ENCODE measurements at regions not wholly inside any gene's neighbourhood (a gene's known extent, or its start where the extent isn't known, plus 50 kb on each side); places are given as distances from the start of the nearest gene placed in this dataset.

DNA sequence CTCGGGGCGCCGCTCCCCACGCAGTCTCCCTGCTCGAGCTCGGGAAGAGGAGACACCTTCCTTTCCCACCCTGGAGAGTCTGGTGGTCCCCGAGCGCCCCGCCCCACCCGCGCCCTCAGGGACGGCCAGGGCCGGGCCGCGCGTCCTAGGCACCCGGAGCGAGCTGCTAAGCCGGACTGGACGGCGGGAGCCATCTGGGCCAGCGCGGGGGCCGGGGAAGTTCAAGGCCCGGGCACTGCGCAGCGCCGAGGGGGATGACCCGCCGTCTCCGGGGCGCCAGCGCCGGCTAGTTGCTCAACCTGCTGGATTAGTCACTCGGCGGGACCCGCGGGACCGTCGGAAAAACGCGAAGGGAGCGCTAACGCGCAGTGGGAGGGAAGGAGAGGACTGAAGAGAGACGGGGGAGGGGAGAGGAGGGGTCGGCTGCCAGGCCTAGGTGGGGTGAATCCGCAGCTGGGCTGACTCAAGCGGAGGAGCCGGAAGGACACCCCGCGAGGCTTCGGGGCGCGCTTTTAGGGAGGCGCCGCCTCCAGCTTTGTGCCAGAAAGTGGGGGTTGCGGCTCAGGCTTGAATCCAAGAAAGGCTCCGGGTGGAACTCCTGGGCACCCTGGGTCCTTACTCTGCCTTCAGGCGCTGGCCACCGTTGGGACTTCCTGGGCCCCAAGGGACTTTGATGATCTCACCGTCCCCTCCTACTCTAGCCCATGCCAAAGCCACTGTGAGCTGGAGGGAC is 75.7 kb upstream of the FOXP4 start:
- no peaks in the 10 kb centered on the region for H3K36me3 Mint-ChIP-seq
- peaks cover 57 to 73% of the 10 kb centered on the region in 2 donors for H3K27me3 Mint-ChIP-seq
- H3K27me3 ChIP-seq (replicated peaks in 1 of 2; ENCODE audit: control insufficient read depth in 2 of 2, extremely low read depth in 1 of 2, insufficient read depth in 2 of 2, low read length in 1 of 2), result peaks cover 3 to 71% of the 10 kb centered on the region in 2 experiments
- WGBS (ENCODE audit: insufficient coverage), result 10% methylated on average over 55 of the region's 62 CpGs
- H3K27ac ChIP-seq (ENCODE audit: low read length), result no peak overlapping the region
- peak overlapping the region; percentile 5 to 67 for H3K4me3 ChIP-seq (ENCODE audit: control insufficient read depth in 1 of 2, extremely low read depth in 1 of 2, low read length in 1 of 2)
- POLR2A ChIA-PET, result no interaction called here
- no peak for DNase-seq
- H3K4me3 Mint-ChIP-seq, result peak overlapping the region; percentile 61 to 66 (median 64)
- no peaks in the 10 kb centered on the region for H3K9me3 Mint-ChIP-seq
- no peaks in the 10 kb centered on the region for H3K9me3 ChIP-seq
- no peaks in the 10 kb centered on the region for H3K36me3 ChIP-seq (ENCODE audit: control insufficient read depth in 2 of 2, extremely low read depth in 1 of 2, insufficient read depth in 1 of 2, low read length in 1 of 2)
- H3K4me1 ChIP-seq (ENCODE audit: control insufficient read depth in 1 of 2, extremely low read depth in 1 of 2, insufficient read depth in 2 of 2, low read length in 2 of 2), result peaks cover 2 to 13% of the 10 kb centered on the region in 2 experiments
- H3K4me1 Mint-ChIP-seq, result peaks cover 6 to 12% (median 7%) of the 10 kb centered on the region in 3 donors
- ATAC-seq (replicated peaks in 1 of 4), result peak in 3 of 4 experiments; percentile 14 to 46 (median 19)
- H3K27ac Mint-ChIP-seq, result no peak overlapping the region
- CTCF ChIA-PET, result no interaction called here

DNA sequence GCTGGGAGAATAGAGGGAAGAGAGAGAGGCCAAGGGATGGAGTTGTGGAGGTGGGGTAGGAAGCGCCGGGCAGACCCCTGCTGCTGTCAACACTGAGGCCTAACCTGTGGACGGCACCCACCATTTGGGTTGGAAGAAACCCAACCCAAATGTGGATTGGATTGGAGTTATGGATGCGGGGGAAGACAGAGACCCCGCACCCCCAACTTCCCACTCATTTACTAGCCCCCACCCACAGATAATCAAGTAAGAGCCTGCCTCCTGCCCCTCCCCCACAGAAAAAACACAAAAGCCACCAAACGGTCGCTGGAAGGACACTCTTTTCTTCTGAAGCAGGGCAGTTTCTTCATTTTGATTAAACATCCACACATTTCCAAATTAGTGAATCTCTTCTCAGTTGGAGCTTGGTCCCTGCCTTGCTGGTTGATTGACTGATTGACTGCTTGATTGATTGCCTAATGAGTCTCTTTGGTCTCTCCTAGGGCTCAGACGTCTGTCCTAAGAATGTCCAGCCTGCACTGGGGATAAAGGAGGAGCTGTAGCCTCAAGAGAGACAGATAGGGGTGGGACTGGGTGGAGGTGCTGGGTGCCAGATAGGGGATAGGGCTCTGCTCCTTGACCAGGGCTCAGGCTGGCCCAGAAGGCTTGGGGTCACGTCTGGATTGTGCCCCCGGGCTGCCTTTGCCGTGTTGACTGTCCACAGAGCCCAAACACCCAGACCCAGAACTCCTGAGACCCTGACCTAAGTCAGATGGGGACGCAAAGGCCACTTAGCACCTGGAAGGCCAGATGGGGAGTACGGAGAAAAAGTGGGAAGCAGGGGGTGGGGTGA is 74.9 kb upstream of the FOXP4 start:
- Mint-ChIP-seq H3K9me3 (no peaks in the 10 kb centered on the region), H3K27me3 (peaks cover 53 to 69% of the 10 kb centered on the region in 2 donors), H3K36me3 (no peaks in the 10 kb centered on the region), H3K4me3 (peak overlapping the region in 1 of 3 donors; percentile 21), H3K4me1 (peaks cover 6 to 12% (median 7%) of the 10 kb centered on the region in 3 donors), H3K27ac (no peak overlapping the region)
- Histone ChIP-seq H3K4me3 (ENCODE audit: control insufficient read depth in 1 of 2, extremely low read depth in 1 of 2, low read length in 1 of 2) (no peak overlapping the region), H3K27me3 (replicated peaks in 1 of 2; ENCODE audit: control insufficient read depth in 2 of 2, extremely low read depth in 1 of 2, insufficient read depth in 2 of 2, low read length in 1 of 2) (peaks cover 3 to 68% of the 10 kb centered on the region in 2 experiments), H3K36me3 (ENCODE audit: control insufficient read depth in 2 of 2, extremely low read depth in 1 of 2, insufficient read depth in 1 of 2, low read length in 1 of 2) (no peaks in the 10 kb centered on the region), H3K9me3 (no peaks in the 10 kb centered on the region), H3K4me1 (ENCODE audit: control insufficient read depth in 1 of 2, extremely low read depth in 1 of 2, insufficient read depth in 2 of 2, low read length in 2 of 2) (peaks cover 2 to 13% of the 10 kb centered on the region in 2 experiments), H3K27ac (ENCODE audit: low read length) (no peak overlapping the region)
- POLR2A ChIA-PET, result no interaction called here
- CTCF ChIA-PET, result no interaction called here
- whole genome bisulfite sequencing (ENCODE audit: insufficient coverage), result 81% methylated on average over 3 of the region's 13 CpGs
- no peak for DNase-seq
- no peak for ATAC-seq (replicated peaks in 1 of 4)

DNA sequence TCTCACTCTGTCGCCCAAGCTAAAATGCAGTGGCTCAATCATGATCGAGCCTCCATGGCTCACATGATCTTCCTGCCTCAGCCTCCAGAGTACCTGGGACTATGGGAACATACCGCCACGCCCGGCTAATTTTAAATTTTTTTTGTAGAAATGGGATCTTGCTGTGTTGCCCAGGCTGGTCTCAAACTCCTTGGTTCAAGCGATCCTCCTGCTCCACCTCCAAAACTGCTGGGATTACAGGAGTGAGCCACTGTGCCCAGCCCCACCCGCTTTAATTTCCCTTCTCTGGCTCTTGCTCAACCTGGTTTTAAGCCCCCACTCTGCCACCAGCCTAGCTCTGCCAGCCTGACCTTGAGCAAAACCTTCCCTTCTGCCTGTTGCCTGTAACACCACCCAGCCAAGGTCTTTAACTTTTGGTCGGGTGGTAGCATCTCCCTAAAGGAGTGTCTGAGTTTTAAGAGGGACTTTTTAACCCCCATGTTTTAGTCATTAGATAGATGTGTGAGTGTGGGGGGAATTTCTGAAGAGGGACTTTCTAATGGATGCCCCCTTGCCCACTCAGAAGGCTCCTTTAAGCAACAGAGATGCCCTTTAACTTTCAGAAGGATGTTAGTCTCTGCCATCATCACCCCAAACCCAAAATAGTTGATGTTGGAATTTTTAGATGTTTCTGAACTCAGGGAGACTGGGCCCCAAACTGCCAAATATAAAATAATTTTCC is 71.8 kb upstream of the FOXP4 start:
- peaks cover 57 to 58% of the 10 kb centered on the region in 2 donors for H3K27me3 Mint-ChIP-seq
- H3K9me3 Mint-ChIP-seq, result no peaks in the 10 kb centered on the region
- H3K27ac Mint-ChIP-seq, result no peak overlapping the region
- CTCF ChIA-PET, result no interaction called here
- no peak overlapping the region for H3K27ac ChIP-seq (ENCODE audit: low read length)
- no peak overlapping the region for H3K4me3 Mint-ChIP-seq
- peaks cover 7 to 14% (median 8%) of the 10 kb centered on the region in 3 donors for H3K4me1 Mint-ChIP-seq
- no CpG with 5 or more reads among the region's 8 CpGs for WGBS (ENCODE audit: insufficient coverage)
- ATAC-seq (replicated peaks in 1 of 4), result no peak
- peaks cover 2 to 13% of the 10 kb centered on the region in 2 experiments for H3K4me1 ChIP-seq (ENCODE audit: control insufficient read depth in 1 of 2, extremely low read depth in 1 of 2, insufficient read depth in 2 of 2, low read length in 2 of 2)
- no peaks in the 10 kb centered on the region for H3K9me3 ChIP-seq
- POLR2A ChIA-PET, result no interaction called here
- no peaks in the 10 kb centered on the region for H3K36me3 ChIP-seq (ENCODE audit: control insufficient read depth in 2 of 2, extremely low read depth in 1 of 2, insufficient read depth in 1 of 2, low read length in 1 of 2)
- H3K4me3 ChIP-seq (ENCODE audit: control insufficient read depth in 1 of 2, extremely low read depth in 1 of 2, low read length in 1 of 2), result no peak overlapping the region
- no peaks in the 10 kb centered on the region for H3K36me3 Mint-ChIP-seq
- H3K27me3 ChIP-seq (replicated peaks in 1 of 2; ENCODE audit: control insufficient read depth in 2 of 2, extremely low read depth in 1 of 2, insufficient read depth in 2 of 2, low read length in 1 of 2), result peaks cover 3 to 51% of the 10 kb centered on the region in 2 experiments
- DNase-seq, result no peak

DNA sequence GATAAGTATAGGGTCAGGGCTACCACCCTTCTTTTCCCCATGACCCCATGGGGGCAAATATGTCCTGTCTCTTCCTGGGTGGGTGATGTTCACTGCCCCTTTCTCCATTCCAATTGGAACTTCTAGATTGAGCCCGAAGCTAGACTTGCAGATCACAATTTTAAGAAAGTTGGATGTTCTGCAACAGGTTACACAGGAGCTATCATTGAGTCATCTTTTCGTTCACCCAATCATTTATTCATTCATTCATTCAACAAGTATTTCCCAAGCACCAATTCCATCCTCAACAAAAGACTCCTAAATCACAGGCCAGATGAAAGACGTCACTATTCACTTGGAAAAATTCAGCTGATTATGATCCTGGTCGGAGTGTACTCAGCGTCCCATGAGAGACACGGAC is 71.0 kb upstream of the FOXP4 start:
- H3K27ac Mint-ChIP-seq, result no peak overlapping the region
- Histone ChIP-seq H3K27ac (ENCODE audit: low read length) (no peak overlapping the region), H3K36me3 (ENCODE audit: control insufficient read depth in 2 of 2, extremely low read depth in 1 of 2, insufficient read depth in 1 of 2, low read length in 1 of 2) (no peaks in the 10 kb centered on the region), H3K27me3 (replicated peaks in 1 of 2; ENCODE audit: control insufficient read depth in 2 of 2, extremely low read depth in 1 of 2, insufficient read depth in 2 of 2, low read length in 1 of 2) (peaks cover 3 to 43% of the 10 kb centered on the region in 2 experiments), H3K4me3 (ENCODE audit: control insufficient read depth in 1 of 2, extremely low read depth in 1 of 2, low read length in 1 of 2) (no peak overlapping the region), H3K4me1 (ENCODE audit: control insufficient read depth in 1 of 2, extremely low read depth in 1 of 2, insufficient read depth in 2 of 2, low read length in 2 of 2) (peaks cover 2 to 6% of the 10 kb centered on the region in 2 experiments), H3K9me3 (no peaks in the 10 kb centered on the region)
- DNase-seq (no peak), ATAC-seq (replicated peaks in 1 of 4) (no peak)
- no peaks in the 10 kb centered on the region for H3K36me3 Mint-ChIP-seq
- H3K4me3 Mint-ChIP-seq, result no peak overlapping the region
- peaks cover 0 to 7% (median 2%) of the 10 kb centered on the region in 3 donors for H3K4me1 Mint-ChIP-seq
- CTCF ChIA-PET, result no interaction called here
- peaks cover 50 to 52% of the 10 kb centered on the region in 2 donors for H3K27me3 Mint-ChIP-seq
- POLR2A ChIA-PET, result no interaction called here
- H3K9me3 Mint-ChIP-seq, result no peaks in the 10 kb centered on the region
- 61% methylated on average over 5 of the region's 6 CpGs for WGBS (ENCODE audit: insufficient coverage)

DNA sequence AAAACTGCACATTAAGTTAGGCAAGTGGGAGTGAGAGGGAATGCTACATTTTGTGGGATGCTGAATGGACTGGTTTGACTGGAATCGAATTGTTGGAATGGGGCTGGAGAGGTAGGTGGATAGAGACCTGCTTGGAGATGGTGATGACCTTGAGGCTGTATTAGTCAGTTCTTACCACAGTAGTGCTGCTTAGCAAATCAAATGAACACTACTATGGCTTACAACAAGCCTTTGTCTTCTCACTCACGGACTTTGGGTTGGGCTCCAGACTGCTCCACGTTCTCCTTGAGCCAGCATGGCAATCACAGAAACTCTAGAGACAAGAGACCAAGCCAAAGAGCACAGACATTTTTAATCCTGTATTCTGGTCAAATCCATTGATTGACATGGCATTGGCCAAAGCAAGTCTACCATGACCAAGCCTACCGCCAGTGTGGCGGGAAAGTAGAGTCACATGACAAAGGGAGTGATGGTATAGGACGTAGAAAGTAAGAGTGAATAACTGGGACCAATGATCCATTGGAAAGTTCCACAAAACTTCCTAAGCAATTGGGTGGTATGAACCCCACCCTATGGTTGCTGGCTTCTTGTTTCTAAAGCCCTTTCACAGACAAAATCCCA is 70.3 kb upstream of the FOXP4 start:
- no peaks in the 10 kb centered on the region for H3K9me3 ChIP-seq
- no peaks in the 10 kb centered on the region for H3K36me3 ChIP-seq (ENCODE audit: control insufficient read depth in 2 of 2, extremely low read depth in 1 of 2, insufficient read depth in 1 of 2, low read length in 1 of 2)
- ATAC-seq (replicated peaks in 1 of 4), result no peak
- H3K4me3 Mint-ChIP-seq, result no peak overlapping the region
- 71% methylated on average over 4 of the region's 6 CpGs for WGBS (ENCODE audit: insufficient coverage)
- no peaks in the 10 kb centered on the region for H3K36me3 Mint-ChIP-seq
- H3K27ac ChIP-seq (ENCODE audit: low read length), result no peak overlapping the region
- ChIA-PET CTCF (no interaction called here), POLR2A (no interaction called here)
- no peak overlapping the region for H3K4me3 ChIP-seq (ENCODE audit: control insufficient read depth in 1 of 2, extremely low read depth in 1 of 2, low read length in 1 of 2)
- H3K4me1 Mint-ChIP-seq, result peaks cover 0 to 7% (median 2%) of the 10 kb centered on the region in 3 donors
- no peak for DNase-seq
- no peak overlapping the region for H3K27ac Mint-ChIP-seq
- H3K4me1 ChIP-seq (ENCODE audit: control insufficient read depth in 1 of 2, extremely low read depth in 1 of 2, insufficient read depth in 2 of 2, low read length in 2 of 2), result peaks cover 0 to under 1% of the 10 kb centered on the region in 2 experiments
- no peaks in the 10 kb centered on the region for H3K9me3 Mint-ChIP-seq
- H3K27me3 ChIP-seq (replicated peaks in 1 of 2; ENCODE audit: control insufficient read depth in 2 of 2, extremely low read depth in 1 of 2, insufficient read depth in 2 of 2, low read length in 1 of 2), result peaks cover 3 to 36% of the 10 kb centered on the region in 2 experiments
- H3K27me3 Mint-ChIP-seq, result peaks cover 50 to 52% of the 10 kb centered on the region in 2 donors

DNA sequence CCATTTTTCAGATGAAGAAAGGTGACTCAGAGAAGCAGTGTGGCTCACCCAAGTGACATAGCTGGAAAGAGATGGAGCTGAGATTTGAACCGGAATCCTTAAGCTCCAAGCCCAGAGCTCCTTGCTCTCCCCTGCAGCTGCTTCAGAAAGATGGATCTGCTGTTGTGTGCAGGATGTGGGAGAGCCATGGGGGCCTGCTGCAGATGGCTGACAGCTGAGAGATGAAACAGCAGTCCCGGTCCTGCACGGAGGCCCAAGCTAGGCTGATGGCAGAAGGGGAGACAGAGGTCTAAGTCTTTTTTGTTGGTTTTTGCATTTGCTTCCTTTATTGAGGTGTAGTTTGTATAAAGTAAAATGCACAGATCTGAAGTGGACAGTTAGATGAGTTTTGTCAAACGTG is 69.8 kb upstream of the FOXP4 start:
- CTCF ChIA-PET, result no interaction called here
- POLR2A ChIA-PET, result no interaction called here
- Histone ChIP-seq H3K27ac (ENCODE audit: low read length) (no peak overlapping the region), H3K27me3 (replicated peaks in 1 of 2; ENCODE audit: control insufficient read depth in 2 of 2, extremely low read depth in 1 of 2, insufficient read depth in 2 of 2, low read length in 1 of 2) (peaks cover under 1 to 31% of the 10 kb centered on the region in 2 experiments), H3K9me3 (no peaks in the 10 kb centered on the region), H3K4me1 (ENCODE audit: control insufficient read depth in 1 of 2, extremely low read depth in 1 of 2, insufficient read depth in 2 of 2, low read length in 2 of 2) (no peaks in the 10 kb centered on the region), H3K36me3 (ENCODE audit: control insufficient read depth in 2 of 2, extremely low read depth in 1 of 2, insufficient read depth in 1 of 2, low read length in 1 of 2) (no peaks in the 10 kb centered on the region), H3K4me3 (ENCODE audit: control insufficient read depth in 1 of 2, extremely low read depth in 1 of 2, low read length in 1 of 2) (no peak overlapping the region)
- Mint-ChIP-seq H3K27ac (no peak overlapping the region), H3K27me3 (peaks cover 48% of the 10 kb centered on the region in 2 donors), H3K36me3 (no peaks in the 10 kb centered on the region), H3K4me3 (no peak overlapping the region), H3K9me3 (no peaks in the 10 kb centered on the region), H3K4me1 (peaks cover under 1 to 5% (median 2%) of the 10 kb centered on the region in 3 donors)
- WGBS (ENCODE audit: insufficient coverage), result 45% methylated on average over 2 of the region's 4 CpGs
- ATAC-seq (replicated peaks in 1 of 4) (no peak), DNase-seq (no peak)
